ENCODE measurements at regions not wholly inside any gene's neighbourhood (a gene's known extent, or its start where the extent isn't known, plus 50 kb on each side); places are given as distances from the start of the nearest gene placed in this dataset.
"Not testable (repeated sequence)": the region's sequence is repeated elsewhere in the genome, so short reads cannot be mapped to it uniquely, and the experiment has no call there.

GRCh38 chr22:22697377-22698117 is 53.1 kb downstream of the GGTLC2 start:
- no peak for DNase-seq

GRCh38 chr22:22698263-22698750 is 53.9 kb downstream of the GGTLC2 start:
- DNase-seq = no peak

- no peak for DNase-seq
Measured at GRCh38 chr22:22700631-22701030, 56.2 kb downstream of the GGTLC2 start.

GRCh38 chr22:22701557-22701956 is 57.1 kb downstream of the GGTLC2 start:
- not testable (repeated sequence) for DNase-seq

GRCh38 chr22:22702237-22703202 is 58.1 kb downstream of the GGTLC2 start:
- no peak for DNase-seq

- no peak for DNase-seq
Measured at GRCh38 chr22:22703203-22703570, 58.8 kb downstream of the GGTLC2 start.

- no peak for DNase-seq
Measured at GRCh38 chr22:22703715-22704114, 59.3 kb downstream of the GGTLC2 start.

- DNase-seq = no peak
Measured at GRCh38 chr22:22704156-22704946, 59.9 kb downstream of the GGTLC2 start.

- DNase-seq = no peak
Measured at GRCh38 chr22:22705328-22706100, 61.1 kb downstream of the GGTLC2 start.

- no peak for DNase-seq
Measured at GRCh38 chr22:22706253-22706915, 62.0 kb downstream of the GGTLC2 start.

- DNase-seq = no peak
Measured at GRCh38 chr22:22709719-22710445, 65.5 kb downstream of the GGTLC2 start.

GRCh38 chr22:22710719-22711531 is 66.5 kb downstream of the GGTLC2 start:
- DNase-seq = no peak

- DNase-seq = no peak
Measured at GRCh38 chr22:22711532-22711913, 67.1 kb downstream of the GGTLC2 start.

- no peak for DNase-seq
Measured at GRCh38 chr22:22712092-22712658, 67.8 kb downstream of the GGTLC2 start.

GRCh38 chr22:22712666-22713365 is 68.4 kb downstream of the GGTLC2 start:
- DNase-seq = no peak

GRCh38 chr22:22713416-22713815 is 69.0 kb downstream of the GGTLC2 start:
- DNase-seq = no peak

- DNase-seq = no peak
Measured at GRCh38 chr22:22714600-22715335, 70.4 kb downstream of the GGTLC2 start.

Measured in skin of body (tissue), 1 donor.